IMR-90 (cell line): ENCODE measurements at regions not wholly inside any gene's neighbourhood (a gene's known extent, or its start where the extent isn't known, plus 50 kb on each side); places are given as distances from the start of the nearest gene placed in this dataset.

Source experiments
- ATAC-seq: fragments of 200-7000 bp; cut with Tn5 transposase; 2 replicates; pipeline ENCODE4 v1.9.1; 2020; ENCODE audit warnings: low read depth, mild to moderate bottlenecking, moderate library complexity
- BruUV-seq: library from RNA; stranded (reverse); fragments of 400-500 nt; replicated peaks from 2 replicates; lab custom pipeline; 2021; lab: Mats Ljungman, UMichigan
- CTCF ChIA-PET: fragments of 300-600 bp; formaldehyde crosslinking; extraction: SDS; loops from one replicate; lab custom pipeline; 2021; ENCODE audit warnings: antibody characterized with exemption; lab: Yijun Ruan, JAX
- POLR2A ChIA-PET: fragments of 300-600 bp; sonication (Branson Sonifier 250); formaldehyde crosslinking; loops from one replicate; lab custom pipeline; 2022; ENCODE audit warnings: antibody characterized with exemption; ENCODE audit not compliant: unreplicated experiment; lab: Charles Lee
- DNase-seq: peaks from one replicate; pipeline ENCODE4 v3.0.0; 2013
- H2AFZ ChIP-seq: replicated peaks from 2 replicates; pipeline ENCODE3; 2013; ENCODE audit warnings: low read length, mild to moderate bottlenecking; ENCODE audit not compliant: poor library complexity
- H2AK5ac ChIP-seq: 2 replicates; pipeline ENCODE4 v1.6.1; 2013; ENCODE audit warnings: low read depth, low read length, inconsistent platforms
- H2AK9ac ChIP-seq: replicated peaks from 2 replicates; pipeline ENCODE3; 2013; ENCODE audit warnings: mild to moderate bottlenecking, low read depth, low read length, moderate library complexity; ENCODE audit not compliant: poor library complexity
- H2BK120ac ChIP-seq: 2 replicates; pipeline ENCODE4 v1.6.1; 2013; ENCODE audit warnings: low read depth, low read length, inconsistent platforms
- H2BK15ac ChIP-seq: 3 replicates; pipeline ENCODE4 v1.6.1; 2013; ENCODE audit warnings: low read depth, low read length, inconsistent platforms
- H2BK20ac ChIP-seq: 2 replicates; pipeline ENCODE4 v1.6.1; 2013; ENCODE audit warnings: low read depth, mild to moderate bottlenecking, inconsistent platforms, low read length, moderate library complexity
- H2BK5ac ChIP-seq: 2 replicates; pipeline ENCODE4 v1.6.1; 2013; ENCODE audit warnings: mild to moderate bottlenecking, low read depth, low read length, inconsistent platforms; ENCODE audit not compliant: poor library complexity, severe bottlenecking
- H3K14ac ChIP-seq: replicated peaks from 2 replicates; pipeline ENCODE4 v1.6.1; 2013; ENCODE audit warnings: low read depth, low read length, inconsistent platforms
- H3K18ac ChIP-seq: 2 replicates; pipeline ENCODE4 v1.6.1; 2013; ENCODE audit warnings: low read depth, low read length, control low read depth
- H3K23ac ChIP-seq: 2 replicates; pipeline ENCODE4 v1.6.1; 2013; ENCODE audit warnings: low read depth, low read length, inconsistent platforms
- H3K27ac ChIP-seq: 2 replicates; pipeline ENCODE4 v1.5.1; 2013; ENCODE audit warnings: mild to moderate bottlenecking, control low read depth, low read length; ENCODE audit not compliant: insufficient read depth
- H3K27me3 ChIP-seq: 2 replicates; pipeline ENCODE4 v1.6.1; 2013; ENCODE audit warnings: low read length; ENCODE audit not compliant: control insufficient read depth, insufficient read depth
- H3K36me3 ChIP-seq: 2 replicates; pipeline ENCODE4 v1.6.1; 2013; ENCODE audit warnings: low read length, mixed read lengths; ENCODE audit not compliant: control insufficient read depth, insufficient read depth
- H3K4ac ChIP-seq: 2 replicates; pipeline ENCODE4 v1.6.1; 2013; ENCODE audit warnings: low read depth, low read length, inconsistent platforms
- H3K4me1 ChIP-seq: 2 replicates; pipeline ENCODE4 v1.6.1; 2013; ENCODE audit warnings: low read length, mixed read lengths; ENCODE audit not compliant: control insufficient read depth, insufficient read depth
- H3K4me2 ChIP-seq: 2 replicates; pipeline ENCODE4 v1.6.1; 2013; ENCODE audit warnings: low read depth, mild to moderate bottlenecking, control low read depth, low read length, moderate library complexity
- H3K4me3 ChIP-seq: 2 replicates; pipeline ENCODE4 v1.5.1; 2013; ENCODE audit warnings: low read depth, mild to moderate bottlenecking, control low read depth, low read length, moderate library complexity; ENCODE audit not compliant: insufficient read depth
- H3K56ac ChIP-seq: 2 replicates; pipeline ENCODE4 v1.6.1; 2013; ENCODE audit warnings: low read length, inconsistent platforms; ENCODE audit not compliant: insufficient read depth; ENCODE audit errors: extremely low read depth
- H3K79me1 ChIP-seq, 2 experiments: 2 replicates each; pipeline ENCODE4 v1.6.1; 2013; ENCODE audit warnings: low read length in 2 of 2, inconsistent platforms in 1 of 2, low read depth in 1 of 2
- H3K9ac ChIP-seq: 2 replicates; pipeline ENCODE4 v1.6.1; 2013; ENCODE audit warnings: low read depth, low read length, control low read depth
- H3K9me1 ChIP-seq: 2 replicates; pipeline ENCODE4 v1.6.1; 2013; ENCODE audit warnings: low read length, inconsistent platforms; ENCODE audit not compliant: insufficient read depth
- H3K9me3 ChIP-seq: 2 replicates; pipeline ENCODE4 v1.6.1; 2013; ENCODE audit warnings: low read length; ENCODE audit not compliant: control insufficient read depth, insufficient read depth
- H4K20me1 ChIP-seq: 2 replicates; pipeline ENCODE4 v1.6.1; 2013; ENCODE audit warnings: low read length, inconsistent platforms; ENCODE audit not compliant: insufficient read depth
- H4K5ac ChIP-seq: 2 replicates; pipeline ENCODE4 v1.6.1; 2013; ENCODE audit warnings: mild to moderate bottlenecking, low read depth, low read length, control low read depth
- H4K8ac ChIP-seq, 2 experiments: 2 replicates each; pipeline ENCODE4 v1.6.1; 2013; ENCODE audit warnings: low read depth in 2 of 2, low read length in 2 of 2, control low read depth in 1 of 2, inconsistent platforms in 1 of 2
- H4K91ac ChIP-seq: 2 replicates; pipeline ENCODE4 v1.6.1; 2013; ENCODE audit warnings: low read depth, low read length, inconsistent platforms; ENCODE audit not compliant: insufficient read depth
- CHD1 ChIP-seq: IDR thresholded peaks from 2 replicates; pipeline ENCODE4 v1.6.1; 2012; ENCODE audit warnings: low read depth, low read length, improper control_type of control experiment
- ELK1 ChIP-seq: fragments of 150-350 bp; IDR thresholded peaks from 2 replicates; pipeline ENCODE4 v1.6.1; 2016; ENCODE audit warnings: low read depth, mild to moderate bottlenecking, low read length, moderate library complexity, borderline replicate concordance
- NFE2L2 ChIP-seq: fragments of 150-350 bp; IDR thresholded peaks from 2 replicates; pipeline ENCODE4 v1.6.1; 2016; ENCODE audit warnings: low read depth, mild to moderate bottlenecking, low read length
- RAD21 ChIP-seq: IDR thresholded peaks from 2 replicates; pipeline ENCODE4 v1.6.1; 2012; ENCODE audit warnings: low read length, improper control_type of control experiment
- RCOR1 ChIP-seq: IDR thresholded peaks from 2 replicates; pipeline ENCODE4 v1.6.1; 2012; ENCODE audit warnings: mild to moderate bottlenecking, low read length, improper control_type of control experiment; ENCODE audit not compliant: insufficient replicate concordance
- SMC3 ChIP-seq: fragments of 150-350 bp; IDR thresholded peaks from 2 replicates; pipeline ENCODE4 v1.6.1; 2016; ENCODE audit warnings: low read depth, mild to moderate bottlenecking, antibody characterized with exemption, low read length, moderate library complexity
- WGBS, 2 experiments: methylation state at CpG; one replicate each; pipeline versions ENCODE4 v1.1.5 to v1.1.7; 2013; ENCODE audit warnings: missing lambda C conversion rate in 2 of 2; ENCODE audit not compliant: insufficient read length in 1 of 2; ENCODE audit errors: extremely low coverage in 2 of 2; 5-methylcytosine and 5-hydroxymethylcytosine counted together
- dilution Hi-C: fragments of 300-500 bp; cut with HindIII; formaldehyde crosslinking; loops from one replicate; pipeline ENCODE4 v1.14.3; 2018; ENCODE audit warnings: low sequenced_read_pairs; ENCODE audit not compliant: unreplicated experiment
- in situ Hi-C: fragments of 300-500 bp; cut with MboI; formaldehyde crosslinking; loops from 3 replicates; pipeline ENCODE4 v1.14.3; 2019; ENCODE audit warnings: low sequenced_read_pairs, inconsistent platforms, mixed read lengths
- intact Hi-C: fragments of 100-400 bp; cut with micrococcal nuclease; formaldehyde crosslinking; loops from 2 replicates; pipeline ENCODE4 v1.10.0; 2022

DNA sequence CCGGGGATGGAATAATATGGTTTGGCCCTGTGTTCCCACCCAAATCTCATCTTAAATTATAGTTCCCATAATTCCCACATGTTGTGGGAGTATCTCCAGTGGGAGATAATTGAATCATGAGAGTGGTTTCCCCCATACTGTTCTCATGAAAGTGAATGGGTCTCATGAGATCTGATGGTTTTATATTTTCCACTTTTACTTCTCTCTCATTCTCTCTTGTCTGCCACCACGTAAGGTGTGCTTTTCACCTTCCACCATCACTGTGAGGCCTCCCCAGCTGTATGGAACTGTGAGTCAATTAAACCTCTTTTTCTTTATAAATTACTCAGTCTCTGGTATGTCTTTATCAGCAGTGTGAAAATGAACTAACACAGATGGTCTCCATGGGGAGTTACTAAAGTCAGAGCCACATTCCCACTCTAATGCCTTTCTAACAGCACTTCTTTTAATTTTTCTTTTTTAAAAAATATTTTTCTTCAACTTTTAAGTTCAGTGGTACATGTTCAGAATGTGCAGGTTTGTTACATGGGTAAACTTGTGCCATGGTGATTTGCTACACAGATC is 306.6 kb downstream of the DTHD1 start:
- ChIA-PET POLR2A (no interaction called here), CTCF (no interaction called here)
- Histone ChIP-seq H2BK15ac (no peak overlapping the region), H3K36me3 (no peaks in the 10 kb centered on the region), H3K23ac (no peak overlapping the region), H3K4me2 (no peak overlapping the region), H3K56ac (no peak overlapping the region), H3K4me3 (no peak overlapping the region), H3K14ac (no peak overlapping the region), H2BK20ac (no peak overlapping the region), H2AK9ac (no peak overlapping the region), H3K9ac (no peak overlapping the region), H3K4ac (no peak overlapping the region), H3K18ac (no peak overlapping the region), H3K27me3 (no peaks in the 10 kb centered on the region), H2AFZ (no peak overlapping the region), H3K4me1 (no peaks in the 10 kb centered on the region), H4K8ac (no peak overlapping the region), H2AK5ac (no peak overlapping the region), H3K27ac (no peak overlapping the region), H4K20me1 (no peaks in the 10 kb centered on the region), H4K5ac (no peak overlapping the region), H3K9me1 (no peaks in the 10 kb centered on the region), H3K79me1 (no peaks in the 10 kb centered on the region), H2BK120ac (no peak overlapping the region), H4K91ac (no peak overlapping the region), H3K9me3 (peaks cover 2% of the 10 kb centered on the region; the same call in 1 of the 2 replicates), H2BK5ac (no peak overlapping the region)
- in situ Hi-C loops (no loop called here), intact Hi-C loops (no loop called here), dilution Hi-C loops (no loop called here)
- ATAC-seq (no peak), DNase-seq (no peak)
- no CpG with 5 or more reads among the region's 2 CpGs for WGBS, 2 experiments
- TF ChIP-seq CHD1: no peak
- TF ChIP-seq RAD21: no peak
- TF ChIP-seq ELK1: no peak
- TF ChIP-seq NFE2L2: no peak
- no peak for TF ChIP-seq SMC3
- no peak for TF ChIP-seq RCOR1
- no TSS peak for BruUV-seq
